ENCODE measurements at regions not wholly inside any gene's neighbourhood (a gene's known extent, or its start where the extent isn't known, plus 50 kb on each side); places are given as distances from the start of the nearest gene placed in this dataset.

DNA sequence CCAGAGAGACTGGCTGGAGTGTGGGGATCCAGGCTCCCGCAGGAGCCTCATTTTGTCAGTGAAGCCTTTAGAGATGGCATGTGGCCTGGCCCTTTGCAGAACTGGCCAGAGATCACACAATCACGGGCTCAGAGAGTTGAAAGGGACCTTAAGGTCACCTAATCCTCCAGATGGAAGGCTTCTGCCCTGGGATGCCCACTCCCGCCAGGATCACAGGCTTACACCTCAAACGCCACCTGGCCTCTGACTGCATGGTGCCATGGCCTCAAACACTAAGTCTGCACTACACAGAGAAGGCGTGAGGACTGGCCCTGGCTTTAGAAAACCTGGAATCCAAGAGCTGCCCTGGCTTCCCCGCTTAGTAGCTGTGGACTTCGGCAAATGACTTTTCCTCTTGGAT, 306.8 kb upstream of the CCL2 start:
- TF ChIP-seq, protein P1, sequence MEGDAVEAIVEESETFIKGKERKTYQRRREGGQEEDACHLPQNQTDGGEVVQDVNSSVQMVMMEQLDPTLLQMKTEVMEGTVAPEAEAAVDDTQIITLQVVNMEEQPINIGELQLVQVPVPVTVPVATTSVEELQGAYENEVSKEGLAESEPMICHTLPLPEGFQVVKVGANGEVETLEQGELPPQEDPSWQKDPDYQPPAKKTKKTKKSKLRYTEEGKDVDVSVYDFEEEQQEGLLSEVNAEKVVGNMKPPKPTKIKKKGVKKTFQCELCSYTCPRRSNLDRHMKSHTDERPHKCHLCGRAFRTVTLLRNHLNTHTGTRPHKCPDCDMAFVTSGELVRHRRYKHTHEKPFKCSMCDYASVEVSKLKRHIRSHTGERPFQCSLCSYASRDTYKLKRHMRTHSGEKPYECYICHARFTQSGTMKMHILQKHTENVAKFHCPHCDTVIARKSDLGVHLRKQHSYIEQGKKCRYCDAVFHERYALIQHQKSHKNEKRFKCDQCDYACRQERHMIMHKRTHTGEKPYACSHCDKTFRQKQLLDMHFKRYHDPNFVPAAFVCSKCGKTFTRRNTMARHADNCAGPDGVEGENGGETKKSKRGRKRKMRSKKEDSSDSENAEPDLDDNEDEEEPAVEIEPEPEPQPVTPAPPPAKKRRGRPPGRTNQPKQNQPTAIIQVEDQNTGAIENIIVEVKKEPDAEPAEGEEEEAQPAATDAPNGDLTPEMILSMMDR (IDR thresholded peaks at IDR 0.05), result no peak
- TF ChIP-seq POLR2A (IDR thresholded peaks at IDR 0.05), result no peak
- TF ChIP-seq EP300 (IDR thresholded peaks at IDR 0.05), result no peak
